HG03565 (cell line): ENCODE measurements at regions not wholly inside any gene's neighbourhood (a gene's known extent, or its start where the extent isn't known, plus 50 kb on each side); places are given as distances from the start of the nearest gene placed in this dataset.
"Not testable (repeated sequence)": the region's sequence is repeated elsewhere in the genome, so short reads cannot be mapped to it uniquely, and the experiment has no call there.

Source experiments
- ATAC-seq: cut with Tn5 transposase; IDR thresholded peaks from one replicate; pipeline ENCODE4 v1.9.1; 2021; ENCODE audit warnings: mild to moderate bottlenecking, moderate library complexity; ENCODE audit not compliant: unreplicated experiment

- no peak for ATAC-seq
Observed at GRCh38 chr4:155474758-155475157, 98.0 kb upstream of the MAP9 start.

- no peak for ATAC-seq
Observed at GRCh38 chr4:155473420-155474095, 96.8 kb upstream of the MAP9 start.

- no peak for ATAC-seq
Observed at GRCh38 chr4:155468282-155468681, 91.5 kb upstream of the MAP9 start.

- no peak for ATAC-seq
Observed at GRCh38 chr4:155450676-155451075, 73.9 kb upstream of the MAP9 start.

GRCh38 chr4:155445306-155445705 lies 68.5 kb upstream of the MAP9 start:
- no peak for ATAC-seq

- ATAC-seq, result no peak
Observed at GRCh38 chr4:155444721-155445120, 68.0 kb upstream of the MAP9 start.

- ATAC-seq, result peak; percentile 74
Observed at GRCh38 chr4:155442267-155443105, 65.7 kb upstream of the MAP9 start.

GRCh38 chr4:155441475-155441874 lies 64.7 kb upstream of the MAP9 start:
- no peak for ATAC-seq

- not testable (repeated sequence) for ATAC-seq
Observed at GRCh38 chr4:155439760-155440159, 63.0 kb upstream of the MAP9 start.

- no peak for ATAC-seq
Observed at GRCh38 chr4:155434904-155435303, 58.1 kb upstream of the MAP9 start.

- ATAC-seq, result no peak
Observed at GRCh38 chr4:155434366-155434765, 57.6 kb upstream of the MAP9 start.

- ATAC-seq, result no peak
Observed at GRCh38 chr4:155433636-155434360, 57.0 kb upstream of the MAP9 start.

GRCh38 chr4:155430895-155431795 lies 54.4 kb upstream of the MAP9 start:
- no peak for ATAC-seq

GRCh38 chr4:155428128-155428527 lies 51.4 kb upstream of the MAP9 start:
- ATAC-seq, result no peak

- no peak for ATAC-seq
Observed at GRCh38 chr4:155426953-155427352, 50.2 kb upstream of the MAP9 start.
